ENCODE measurements at regions not wholly inside any gene's neighbourhood (a gene's known extent, or its start where the extent isn't known, plus 50 kb on each side); places are given as distances from the start of the nearest gene placed in this dataset.

GRCh38 chr12:23028158-23028802, 403.3 kb downstream of the ETNK1 start:
- Histone ChIP-seq H3K4me1 (ENCODE audit: control insufficient read depth, extremely low read depth, insufficient read depth, low read length) (no peaks in the 10 kb centered on the region), H3K9me3 (ENCODE audit: control insufficient read depth, insufficient read depth, low read depth, low read length) (no peaks in the 10 kb centered on the region), H3K79me2 (ENCODE audit: control insufficient read depth, insufficient read depth, low read length) (no peaks in the 10 kb centered on the region), H3K4me2 (ENCODE audit: extremely low read depth, insufficient read depth, low read length) (no peak overlapping the region), H3K9ac (ENCODE audit: insufficient read depth, low read length) (no peak overlapping the region), H3K27me3 (ENCODE audit: control insufficient read depth, insufficient read depth, low read length) (no peaks in the 10 kb centered on the region), H4K20me1 (ENCODE audit: control insufficient read depth, extremely low read depth, insufficient read depth, low read length) (no peaks in the 10 kb centered on the region), H2AFZ (ENCODE audit: low read length) (no peak overlapping the region), H3K36me3 (ENCODE audit: control insufficient read depth, insufficient read depth, low read length) (no peaks in the 10 kb centered on the region), H3K4me3 (replicated peaks in 1 of 4; ENCODE audit: control extremely low read depth in 1 of 4, insufficient read depth in 1 of 4, low read depth in 3 of 4, low read length in 4 of 4) (no peak overlapping the region), H3K27ac (ENCODE audit: insufficient read depth, low read length) (no peak overlapping the region)
- TF ChIP-seq EZH2 (IDR thresholded peaks at IDR 0.05; ENCODE audit: low read length, missing control alignments) (no peak), CTCF (conservative IDR thresholded peaks at IDR 0.05 in 1 of 2, IDR thresholded peaks at IDR 0.05 in 1 of 2; ENCODE audit: low read depth in 1 of 2, low read length in 2 of 2) (no peak)
- peak in 1 of 2 donors; percentile 29 for DNase-seq (ENCODE audit: low read depth in 2 of 2)

GRCh38 chr12:23029185-23029584, 404.2 kb downstream of the ETNK1 start:
- H3K27me3 ChIP-seq (ENCODE audit: control insufficient read depth, insufficient read depth, low read length), result no peaks in the 10 kb centered on the region
- H3K27ac ChIP-seq (ENCODE audit: insufficient read depth, low read length), result no peak overlapping the region
- no peak overlapping the region for H2AFZ ChIP-seq (ENCODE audit: low read length)
- DNase-seq (ENCODE audit: low read depth in 2 of 2), result no peak
- no peaks in the 10 kb centered on the region for H3K4me1 ChIP-seq (ENCODE audit: control insufficient read depth, extremely low read depth, insufficient read depth, low read length)
- no peaks in the 10 kb centered on the region for H3K9me3 ChIP-seq (ENCODE audit: control insufficient read depth, insufficient read depth, low read depth, low read length)
- no peak overlapping the region for H3K9ac ChIP-seq (ENCODE audit: insufficient read depth, low read length)
- H3K4me3 ChIP-seq (replicated peaks in 1 of 4; ENCODE audit: control extremely low read depth in 1 of 4, insufficient read depth in 1 of 4, low read depth in 3 of 4, low read length in 4 of 4), result no peak overlapping the region
- H3K36me3 ChIP-seq (ENCODE audit: control insufficient read depth, insufficient read depth, low read length), result no peaks in the 10 kb centered on the region
- H3K4me2 ChIP-seq (ENCODE audit: extremely low read depth, insufficient read depth, low read length), result no peak overlapping the region
- TF ChIP-seq EZH2 (IDR thresholded peaks at IDR 0.05; ENCODE audit: low read length, missing control alignments) (no peak), CTCF (conservative IDR thresholded peaks at IDR 0.05 in 1 of 2, IDR thresholded peaks at IDR 0.05 in 1 of 2; ENCODE audit: low read depth in 1 of 2, low read length in 2 of 2) (no peak)
- no peaks in the 10 kb centered on the region for H3K79me2 ChIP-seq (ENCODE audit: control insufficient read depth, insufficient read depth, low read length)
- no peaks in the 10 kb centered on the region for H4K20me1 ChIP-seq (ENCODE audit: control insufficient read depth, extremely low read depth, insufficient read depth, low read length)

- Histone ChIP-seq H3K9ac (ENCODE audit: insufficient read depth, low read length) (no peak overlapping the region), H2AFZ (ENCODE audit: low read length) (peak overlapping the region; percentile 51), H3K4me1 (ENCODE audit: control insufficient read depth, extremely low read depth, insufficient read depth, low read length) (no peaks in the 10 kb centered on the region), H3K4me2 (ENCODE audit: extremely low read depth, insufficient read depth, low read length) (no peak overlapping the region), H3K36me3 (ENCODE audit: control insufficient read depth, insufficient read depth, low read length) (no peaks in the 10 kb centered on the region), H3K27ac (ENCODE audit: insufficient read depth, low read length) (no peak overlapping the region), H3K27me3 (ENCODE audit: control insufficient read depth, insufficient read depth, low read length) (no peaks in the 10 kb centered on the region), H3K4me3 (replicated peaks in 1 of 4; ENCODE audit: control extremely low read depth in 1 of 4, insufficient read depth in 1 of 4, low read depth in 3 of 4, low read length in 4 of 4) (no peak overlapping the region), H4K20me1 (ENCODE audit: control insufficient read depth, extremely low read depth, insufficient read depth, low read length) (no peaks in the 10 kb centered on the region), H3K9me3 (ENCODE audit: control insufficient read depth, insufficient read depth, low read depth, low read length) (no peaks in the 10 kb centered on the region), H3K79me2 (ENCODE audit: control insufficient read depth, insufficient read depth, low read length) (no peaks in the 10 kb centered on the region)
- TF ChIP-seq EZH2 (IDR thresholded peaks at IDR 0.05; ENCODE audit: low read length, missing control alignments), result no peak
- DNase-seq (ENCODE audit: low read depth in 2 of 2), result peak; percentile 32 to 35
Measured at GRCh38 chr12:23039834-23040233, 414.9 kb downstream of the ETNK1 start.
